H1 (cell line): ENCODE measurements at regions not wholly inside any gene's neighbourhood (a gene's known extent, or its start where the extent isn't known, plus 50 kb on each side); places are given as distances from the start of the nearest gene placed in this dataset.

Source experiments
- CEBPB ChIP-seq: IDR thresholded peaks from 2 replicates; pipeline ENCODE4 v1.6.1; 2012; ENCODE audit warnings: low read depth, low read length
- EZH2 ChIP-seq: fragments of 200-600 bp; sonication (generic); IDR thresholded peaks from 2 replicates; pipeline ENCODE4 v1.7.1; 2012; ENCODE audit warnings: low read depth, mild to moderate bottlenecking, moderate library complexity, low read length, inconsistent platforms; ENCODE audit not compliant: severe bottlenecking
- FOSL1 ChIP-seq: IDR thresholded peaks from 2 replicates; pipeline ENCODE4 v1.6.1; 2011; ENCODE audit warnings: mild to moderate bottlenecking, low read depth, low read length, moderate library complexity; ENCODE audit not compliant: insufficient read depth
- JUN ChIP-seq: IDR thresholded peaks from 2 replicates; pipeline ENCODE4 v1.6.1; 2011; ENCODE audit warnings: low read depth, mild to moderate bottlenecking, improper control_type of control experiment, low read length
- POU5F1 ChIP-seq: IDR thresholded peaks from 2 replicates; pipeline ENCODE4 v1.6.1; 2011; ENCODE audit warnings: low read depth, mild to moderate bottlenecking, low read length, moderate library complexity
- RXRA ChIP-seq: IDR thresholded peaks from 2 replicates; pipeline ENCODE4 v1.6.1; 2011; ENCODE audit warnings: low read depth, mild to moderate bottlenecking, low read length, moderate library complexity; ENCODE audit not compliant: insufficient read depth
- TEAD4 ChIP-seq: IDR thresholded peaks from 2 replicates; pipeline ENCODE4 v1.6.1; 2012; ENCODE audit warnings: low read depth, low read length, inconsistent platforms, mixed read lengths
- ZNF274 ChIP-seq: IDR thresholded peaks from 2 replicates; pipeline ENCODE4 v1.7.0; 2012; ENCODE audit warnings: low read length, borderline replicate concordance; ENCODE audit errors: extremely low read depth
- TF ChIP-seq, protein P1 (sequence below): IDR thresholded peaks from 2 replicates; pipeline ENCODE4 v1.6.1; 2012; ENCODE audit warnings: low read length, inconsistent platforms
- TF ChIP-seq, protein P2 (sequence below): IDR thresholded peaks from 2 replicates; pipeline ENCODE4 v1.6.1; 2012; ENCODE audit warnings: inconsistent platforms

DNA sequence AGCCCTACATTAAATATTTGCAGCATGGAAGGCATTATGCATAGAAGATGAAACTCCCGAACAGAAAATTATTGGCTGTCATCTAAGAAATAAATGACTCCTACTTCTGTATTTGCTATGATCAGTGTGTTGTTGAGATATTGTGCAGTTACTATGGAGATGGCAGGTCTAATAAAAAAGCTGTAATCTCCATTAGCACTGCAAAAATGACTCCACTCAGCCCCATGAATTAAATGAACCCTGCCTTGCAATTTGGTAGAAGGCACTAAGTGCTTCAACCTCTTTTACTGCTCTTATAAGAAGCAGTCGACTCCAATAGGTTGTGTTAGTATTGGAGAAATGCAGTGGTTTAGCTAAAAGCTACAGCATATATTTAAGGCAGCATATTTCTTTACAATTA lies 290.0 kb upstream of the PHYHIPL start:
- TF ChIP-seq EZH2 (no peak), ZNF274 (no peak), JUN (no peak), RXRA (no peak), TEAD4 (no peak), FOSL1 (no peak), POU5F1 (no peak), CEBPB (no peak)
- TF ChIP-seq, protein P1, sequence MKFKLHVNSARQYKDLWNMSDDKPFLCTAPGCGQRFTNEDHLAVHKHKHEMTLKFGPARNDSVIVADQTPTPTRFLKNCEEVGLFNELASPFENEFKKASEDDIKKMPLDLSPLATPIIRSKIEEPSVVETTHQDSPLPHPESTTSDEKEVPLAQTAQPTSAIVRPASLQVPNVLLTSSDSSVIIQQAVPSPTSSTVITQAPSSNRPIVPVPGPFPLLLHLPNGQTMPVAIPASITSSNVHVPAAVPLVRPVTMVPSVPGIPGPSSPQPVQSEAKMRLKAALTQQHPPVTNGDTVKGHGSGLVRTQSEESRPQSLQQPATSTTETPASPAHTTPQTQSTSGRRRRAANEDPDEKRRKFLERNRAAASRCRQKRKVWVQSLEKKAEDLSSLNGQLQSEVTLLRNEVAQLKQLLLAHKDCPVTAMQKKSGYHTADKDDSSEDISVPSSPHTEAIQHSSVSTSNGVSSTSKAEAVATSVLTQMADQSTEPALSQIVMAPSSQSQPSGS: no peak
- TF ChIP-seq, protein P2, sequence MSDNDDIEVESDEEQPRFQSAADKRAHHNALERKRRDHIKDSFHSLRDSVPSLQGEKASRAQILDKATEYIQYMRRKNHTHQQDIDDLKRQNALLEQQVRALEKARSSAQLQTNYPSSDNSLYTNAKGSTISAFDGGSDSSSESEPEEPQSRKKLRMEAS: no peak
